Superior temporal gyrus (tissue), 1 donor: ENCODE measurements at regions not wholly inside any gene's neighbourhood (a gene's known extent, or its start where the extent isn't known, plus 50 kb on each side); places are given as distances from the start of the nearest gene placed in this dataset.
"Not testable (repeated sequence)": the region's sequence is repeated elsewhere in the genome, so short reads cannot be mapped to it uniquely, and the experiment has no call there.

ENCODE experiments used
- DNase-seq: peaks from one replicate; pipeline ENCODE4 v3.0.0-alpha.2; 2016; ENCODE audit errors: extremely low spot score

DNA sequence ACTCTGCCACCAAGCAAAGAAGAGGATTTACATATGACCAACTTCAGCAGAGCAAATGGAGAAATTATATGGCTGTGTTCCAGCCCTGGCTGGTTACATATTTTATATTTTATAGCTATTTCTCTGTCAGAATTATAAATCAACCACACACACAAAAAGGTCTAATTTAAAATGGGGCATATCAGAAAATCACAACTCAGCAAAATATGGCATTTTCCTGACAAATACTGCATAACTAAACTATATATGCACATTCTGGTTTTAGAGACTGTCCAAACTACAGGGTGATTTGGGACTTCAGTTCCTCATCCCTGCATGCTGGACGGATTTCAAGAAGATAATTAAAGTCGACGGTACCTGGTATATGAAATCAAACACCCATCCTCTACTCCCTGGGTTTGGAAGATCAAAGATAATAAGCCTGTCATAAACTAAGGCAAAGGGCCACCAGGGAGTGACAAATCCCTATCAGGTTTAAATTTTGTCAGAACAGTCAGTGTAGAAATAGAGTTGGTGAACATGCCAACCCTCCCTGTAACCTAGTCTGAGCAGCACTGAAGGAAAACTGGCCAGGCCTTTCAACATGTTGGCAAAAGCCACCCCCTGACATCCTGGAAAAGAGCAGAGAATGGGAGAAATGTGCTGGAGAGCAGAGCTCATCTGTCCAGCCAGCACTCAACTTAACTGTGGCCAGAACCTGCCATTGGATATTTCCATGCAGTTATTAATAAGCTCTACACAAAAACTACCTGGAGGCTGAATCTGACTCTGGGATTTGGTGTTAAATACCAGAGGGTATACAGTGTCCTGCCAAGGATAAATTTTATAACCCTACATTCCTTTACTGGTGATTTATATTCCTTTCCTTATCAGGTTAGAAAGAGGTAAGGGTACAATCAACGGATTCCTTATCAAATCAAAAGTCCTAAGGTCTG is 235.7 kb downstream of the ENC1 start:
- peak; percentile 7 for DNase-seq

DNA sequence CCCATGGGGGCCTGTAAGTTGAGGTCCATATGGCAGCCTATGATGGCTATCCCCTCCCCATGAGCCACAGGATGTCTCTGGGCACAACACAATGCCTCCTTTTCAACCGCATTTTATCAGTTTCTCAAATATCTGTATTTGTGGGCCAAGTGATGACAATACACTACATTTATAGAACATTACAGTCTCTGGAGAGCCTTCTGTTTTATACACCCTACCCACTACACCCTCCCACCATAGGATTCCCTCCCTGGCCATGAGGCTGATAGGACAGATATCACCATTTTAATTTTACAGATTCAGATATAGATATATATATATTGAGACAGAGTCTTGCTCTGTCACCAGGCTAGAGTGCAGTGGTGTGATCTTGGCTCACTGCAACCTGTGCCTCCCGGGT is 236.8 kb downstream of the ENC1 start:
- no peak for DNase-seq

DNA sequence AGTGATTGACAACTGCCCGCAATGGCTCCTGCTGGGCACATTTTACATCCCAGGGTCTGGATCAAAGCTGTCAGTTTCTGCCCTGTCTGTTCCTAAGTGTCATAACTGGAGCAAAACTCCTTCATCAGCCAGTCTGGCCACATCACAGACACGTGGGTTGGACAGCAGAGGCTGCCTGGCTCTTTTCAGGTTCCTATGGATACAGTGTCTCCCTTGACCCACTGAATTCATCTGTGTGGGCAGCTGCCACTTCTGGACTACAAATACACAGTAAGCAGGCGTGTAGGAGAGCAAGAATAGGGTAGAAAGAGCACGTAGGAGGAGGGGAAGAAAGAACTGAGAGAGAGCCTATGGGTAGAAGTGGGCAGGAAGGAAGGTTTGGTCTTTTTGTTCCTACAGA is 238.0 kb downstream of the ENC1 start:
- DNase-seq, result peak; percentile 62

DNA sequence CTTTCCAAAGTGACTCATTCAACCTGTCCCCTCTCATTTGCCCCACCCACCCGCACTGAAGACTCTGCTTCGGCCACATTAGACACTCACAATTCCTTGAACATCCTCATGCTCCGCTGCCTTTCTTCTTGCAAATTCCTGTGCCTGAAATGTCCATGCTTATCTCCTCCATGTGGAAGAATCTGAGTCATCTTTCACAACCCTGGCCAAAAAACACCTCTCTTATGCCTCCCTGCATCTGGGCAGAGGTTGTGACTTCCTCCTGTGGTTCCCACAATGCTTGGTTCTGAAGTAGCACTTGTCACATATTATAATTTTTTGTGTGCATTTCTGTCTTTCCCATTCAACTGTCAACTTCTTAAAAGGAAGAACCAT is 238.6 kb downstream of the ENC1 start:
- no peak for DNase-seq

DNA sequence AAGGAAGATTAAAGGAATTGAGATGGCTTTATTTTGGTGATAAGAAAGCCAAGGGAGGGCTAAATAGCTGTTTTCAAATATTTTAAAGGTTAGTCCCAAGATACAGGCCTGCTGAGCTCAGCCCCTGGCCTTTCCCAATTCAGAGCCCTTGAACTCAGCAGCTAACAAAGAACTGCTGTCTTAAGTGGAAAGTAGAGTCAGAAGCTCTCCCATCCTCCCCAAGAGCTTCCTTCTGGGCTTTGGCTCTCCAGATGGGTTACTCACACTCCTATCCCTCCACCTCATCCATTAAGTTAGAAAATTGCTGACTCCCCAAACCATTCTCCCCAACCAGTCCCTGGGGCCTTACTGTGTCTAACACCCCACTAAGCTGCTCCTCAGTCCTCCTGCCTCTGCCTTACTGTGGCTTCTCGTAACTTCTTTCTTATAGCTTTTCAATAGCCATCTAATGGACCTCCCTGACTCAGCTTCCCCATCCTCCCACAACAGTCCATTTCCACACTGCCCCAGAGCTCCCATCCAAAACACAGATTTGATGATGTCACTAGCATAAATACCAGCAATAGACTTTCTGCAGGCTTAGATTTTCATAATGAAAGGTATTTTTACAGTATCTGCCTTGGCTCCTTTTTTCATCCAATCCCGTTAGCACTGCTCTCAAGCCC is 239.1 kb downstream of the ENC1 start:
- no peak for DNase-seq

DNA sequence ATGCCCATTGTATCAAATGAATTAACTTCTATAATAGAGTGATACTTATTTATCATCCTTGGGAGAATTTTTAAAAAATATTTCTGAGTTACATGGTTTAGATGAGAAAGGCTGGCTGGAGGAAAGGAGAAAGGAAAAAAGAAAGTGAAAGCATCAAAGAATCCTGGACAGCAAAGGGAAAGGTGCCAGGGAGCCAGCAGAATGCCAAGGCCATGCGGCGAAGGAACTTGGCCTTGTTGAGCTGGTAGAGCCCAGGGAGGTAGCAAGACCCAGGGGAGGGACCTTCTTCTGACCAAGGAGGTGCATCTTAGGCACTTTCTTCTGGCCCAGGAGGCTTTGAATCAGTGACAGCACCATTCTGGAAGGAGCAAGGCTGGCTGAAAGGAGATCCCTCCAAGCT is 240.5 kb downstream of the ENC1 start:
- DNase-seq, result no peak

DNA sequence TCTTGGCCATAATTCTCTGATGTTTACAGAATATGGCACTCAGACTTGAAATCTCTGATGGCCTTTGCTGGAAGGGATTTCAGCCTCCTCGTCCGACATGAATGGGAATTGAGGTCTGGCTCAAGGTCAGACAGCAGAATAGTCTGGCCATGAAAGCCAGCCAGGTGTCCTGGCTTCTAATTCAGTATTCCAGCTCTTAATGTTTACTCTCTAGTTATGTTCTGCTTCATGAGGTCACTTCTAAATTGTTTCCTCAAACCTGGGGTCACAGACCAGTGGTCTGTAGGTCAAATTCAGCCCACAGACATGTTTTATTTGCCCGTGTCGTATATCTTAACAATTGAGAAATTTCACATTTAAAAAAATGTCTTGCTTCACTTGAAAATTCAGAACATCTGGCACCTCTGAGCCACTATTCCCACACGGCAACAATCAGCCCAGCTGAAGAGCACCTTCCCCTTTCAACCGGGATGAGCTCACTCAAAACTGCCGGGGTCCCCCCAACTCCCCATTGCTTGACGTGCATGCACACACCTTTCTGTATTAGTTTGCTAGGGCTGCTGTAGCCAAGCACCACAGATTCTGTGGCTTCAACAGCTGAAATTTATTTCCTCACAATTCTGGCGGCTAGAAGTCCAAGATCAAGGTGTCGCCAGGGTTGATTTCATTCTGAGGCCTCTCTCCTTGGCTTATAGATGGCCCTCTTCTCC is 243.5 kb downstream of the ENC1 start:
- no peak for DNase-seq

DNA sequence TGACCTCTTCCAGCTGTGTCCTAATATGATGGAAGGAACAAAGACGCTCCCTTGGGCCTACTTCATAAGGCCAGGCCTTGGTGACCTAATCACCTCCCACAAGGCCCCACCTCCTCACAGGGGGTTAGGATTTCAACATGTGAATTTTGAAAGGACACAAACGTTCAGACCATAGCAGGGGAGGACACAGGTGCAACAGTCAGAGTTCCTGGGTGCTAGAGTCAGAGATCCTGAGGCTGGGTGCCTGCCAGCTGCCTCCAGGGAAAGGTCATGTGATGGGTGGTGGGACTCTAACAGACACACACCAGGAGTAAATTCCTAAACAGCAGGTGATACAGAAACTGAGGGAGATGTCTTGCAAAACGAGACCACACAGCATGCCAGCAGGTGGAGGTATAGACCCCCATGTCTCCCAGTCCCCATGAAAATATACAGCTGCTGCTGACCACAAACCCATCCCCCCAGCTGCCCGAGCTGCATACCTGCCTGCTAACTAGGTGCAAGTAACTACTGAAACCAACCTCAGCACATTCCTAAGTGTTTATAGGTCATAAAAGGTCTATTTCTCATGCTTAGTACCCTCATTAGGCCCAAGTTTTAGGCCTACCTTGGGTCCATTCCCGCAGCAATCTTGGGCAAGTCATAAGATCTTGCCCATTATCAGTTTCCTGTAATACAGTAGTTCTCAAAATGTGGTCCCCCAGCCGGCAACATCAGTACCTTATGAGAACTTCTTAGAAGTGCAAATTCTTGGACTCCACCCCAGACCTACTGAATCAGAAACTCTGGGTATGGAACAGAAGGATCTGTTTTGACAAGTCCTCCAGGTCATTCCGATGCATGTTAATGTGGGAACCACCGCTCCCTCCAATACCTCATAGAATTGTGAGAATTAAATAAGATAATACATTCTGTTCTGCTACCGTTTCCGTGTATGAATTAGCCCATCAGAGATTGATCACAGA is 245.3 kb downstream of the ENC1 start:
- no peak for DNase-seq

DNA sequence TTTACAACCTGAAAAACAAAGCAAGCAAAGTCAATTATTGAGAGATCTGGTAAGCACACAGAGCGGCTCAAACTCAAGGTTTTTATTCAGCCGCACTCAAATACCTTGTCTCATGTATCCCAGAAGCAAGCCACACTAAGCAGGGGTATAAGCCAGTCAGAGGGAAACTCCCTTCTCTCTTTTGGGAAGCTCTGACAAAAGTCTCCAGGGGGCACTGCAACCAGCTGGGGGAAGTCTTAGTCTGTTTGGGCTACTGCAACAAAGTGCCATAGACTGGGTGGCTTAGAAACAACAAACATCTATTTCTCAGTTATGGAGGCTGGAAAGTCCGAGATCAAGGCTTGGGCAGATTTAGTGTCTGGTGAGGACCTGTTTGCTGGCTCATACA is 246.0 kb downstream of the ENC1 start:
- DNase-seq, result no peak

DNA sequence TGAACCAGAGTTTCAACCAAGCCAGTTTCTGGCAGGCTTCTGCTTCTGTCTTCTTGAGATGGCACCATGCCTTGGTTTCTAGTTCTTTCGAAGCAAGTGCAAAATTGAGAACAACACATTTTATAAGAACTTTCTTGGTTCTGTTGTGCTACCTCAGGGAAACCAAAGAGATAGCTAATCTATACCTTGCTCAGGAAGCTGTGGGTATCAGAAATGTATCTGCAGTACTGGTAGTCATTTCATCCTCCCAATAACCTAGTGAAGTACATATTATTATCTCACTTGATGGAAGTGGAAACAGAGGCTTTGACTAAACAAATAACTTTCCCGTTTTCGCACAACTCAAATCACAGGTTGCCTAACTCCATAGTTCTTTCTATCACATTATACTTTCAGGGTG is 246.6 kb downstream of the ENC1 start:
- no peak for DNase-seq

DNA sequence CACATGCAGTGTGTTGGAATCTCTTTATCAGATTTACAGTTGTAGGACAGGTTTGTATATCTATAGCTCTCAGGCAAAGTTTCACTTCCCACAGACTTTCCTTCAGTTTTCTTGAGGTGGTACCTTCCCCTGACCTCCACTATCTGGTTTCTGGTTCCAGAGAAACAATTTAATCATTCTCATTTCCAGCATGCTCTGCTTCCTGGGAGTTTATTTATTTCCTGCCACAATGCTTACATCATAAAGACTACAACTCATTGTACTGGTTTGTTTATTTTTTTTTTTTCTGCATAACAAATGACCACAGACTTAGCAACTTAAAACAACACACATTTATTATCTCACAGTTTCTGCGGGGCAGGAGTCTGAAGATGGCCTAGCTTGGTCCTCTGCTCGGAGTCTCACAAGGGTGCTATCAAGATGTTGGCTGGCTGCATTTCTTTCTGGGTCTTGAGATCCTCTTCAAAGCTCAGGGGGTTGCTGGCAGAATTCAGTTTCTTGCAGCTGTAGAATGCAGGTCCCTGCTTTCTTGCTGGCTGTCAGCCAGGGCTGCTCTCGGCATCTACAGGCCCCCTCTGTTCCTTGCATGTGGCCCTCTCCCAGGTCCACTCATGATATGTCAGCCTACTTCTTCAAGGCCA is 247.7 kb downstream of the ENC1 start:
- no peak for DNase-seq

DNA sequence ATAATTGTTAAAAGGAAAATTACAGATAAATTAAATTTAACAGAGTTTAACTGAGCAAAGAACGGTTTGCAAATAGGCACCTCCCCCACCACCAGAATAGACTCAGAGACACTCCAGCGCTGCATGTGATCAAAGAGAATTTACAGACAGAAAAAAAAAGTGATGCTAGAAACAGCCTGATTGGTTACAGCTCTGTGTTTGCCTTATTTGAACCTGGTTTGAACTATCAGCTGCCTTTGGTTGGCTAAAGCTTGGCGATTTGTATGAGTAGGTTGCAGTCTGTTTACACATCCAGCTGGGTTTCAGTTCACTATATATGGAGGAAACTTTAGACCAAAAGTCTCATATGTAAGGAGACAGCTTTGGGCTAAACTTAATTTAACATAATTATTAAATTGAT is 249.1 kb downstream of the ENC1 start:
- DNase-seq, result peak; percentile 7

DNA sequence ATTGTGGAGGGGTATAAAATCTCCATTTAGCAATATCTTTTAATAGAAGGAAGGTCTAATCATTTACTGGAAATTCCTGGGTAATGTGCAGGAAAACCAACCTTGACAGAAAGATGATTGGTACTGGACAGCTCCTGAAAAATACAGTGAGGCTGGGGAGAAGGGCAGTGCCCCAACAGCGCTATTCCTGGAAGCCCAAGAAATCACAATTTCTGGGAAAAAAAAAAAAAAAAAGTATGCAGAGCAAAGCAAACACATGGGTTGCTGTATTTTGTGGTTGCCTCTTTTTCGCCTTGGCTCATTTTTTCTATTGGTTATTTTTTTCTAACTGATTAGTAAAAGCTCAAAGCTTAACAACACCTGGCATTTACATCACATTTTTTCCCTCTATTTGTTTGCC is 249.7 kb downstream of the ENC1 start:
- no peak for DNase-seq

DNA sequence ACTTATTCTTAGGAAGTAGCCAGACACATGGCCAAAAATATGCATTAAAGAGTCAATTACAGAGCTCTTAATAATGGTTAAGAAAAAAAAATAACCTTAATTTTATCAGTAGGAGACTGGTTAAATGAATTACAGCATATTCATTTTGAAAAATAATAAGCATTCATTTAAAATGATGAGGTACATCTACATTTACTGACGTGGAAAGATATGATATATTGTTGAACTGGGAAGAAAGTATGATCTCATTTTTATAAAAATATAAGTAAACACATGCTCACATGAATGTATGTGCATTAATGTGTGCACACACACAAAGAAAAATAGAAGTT is 250.3 kb downstream of the ENC1 start:
- no peak for DNase-seq

DNA sequence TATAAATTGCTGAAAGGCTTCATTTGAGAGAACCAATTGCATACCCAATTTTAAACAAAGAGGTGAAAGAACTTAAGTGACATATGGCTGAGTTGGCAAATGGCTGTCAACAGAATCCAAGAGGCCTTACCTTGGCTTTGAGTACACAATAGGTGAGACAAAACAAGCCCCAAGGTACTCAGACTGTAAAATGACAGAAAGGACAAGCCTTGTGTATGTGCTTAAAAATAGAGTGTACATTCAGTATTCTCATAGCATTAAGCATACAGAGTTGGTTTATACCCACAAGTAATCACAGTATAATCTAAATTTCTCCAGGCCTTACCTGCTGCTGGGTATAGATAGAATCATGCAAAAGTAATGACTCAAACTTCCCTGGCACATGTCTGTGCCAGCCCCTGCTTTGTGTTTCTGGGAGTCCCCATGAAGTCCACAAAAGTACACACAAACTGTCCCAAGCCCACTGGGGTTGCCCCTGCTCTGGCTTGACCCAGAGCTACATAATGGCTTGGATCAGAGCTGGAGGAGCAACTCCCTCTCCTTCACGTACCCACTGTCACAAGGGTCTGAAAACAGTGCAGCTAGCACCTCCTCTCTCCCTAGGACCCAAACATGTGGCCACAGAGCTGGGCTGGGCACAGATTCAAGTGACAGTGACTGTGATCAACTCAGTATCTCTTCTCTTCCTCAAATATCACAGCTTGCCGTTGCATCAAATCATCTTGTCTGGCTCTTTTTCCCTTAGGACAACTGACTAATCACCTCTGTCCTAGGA is 250.8 kb downstream of the ENC1 start:
- peak; percentile 9 for DNase-seq

DNA sequence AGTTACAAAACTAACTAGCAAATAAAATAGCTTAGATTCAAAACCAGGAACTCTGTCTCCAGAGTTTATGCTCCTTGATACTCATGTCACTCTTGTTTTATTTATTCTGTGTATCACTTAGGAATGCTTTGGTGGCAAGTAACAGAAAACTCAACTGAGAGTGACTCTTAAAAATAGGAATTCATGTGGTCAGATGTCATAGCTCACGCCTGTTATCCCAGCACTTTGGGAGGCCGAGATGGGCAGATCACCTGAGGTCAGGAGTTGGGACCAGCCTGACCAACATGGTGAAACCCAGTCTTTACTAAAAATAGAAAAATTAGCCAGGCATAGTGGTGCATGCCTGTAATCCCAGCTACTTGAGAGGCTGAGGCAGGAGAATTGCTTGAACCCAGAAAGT is 252.1 kb downstream of the ENC1 start:
- not testable (repeated sequence) for DNase-seq

DNA sequence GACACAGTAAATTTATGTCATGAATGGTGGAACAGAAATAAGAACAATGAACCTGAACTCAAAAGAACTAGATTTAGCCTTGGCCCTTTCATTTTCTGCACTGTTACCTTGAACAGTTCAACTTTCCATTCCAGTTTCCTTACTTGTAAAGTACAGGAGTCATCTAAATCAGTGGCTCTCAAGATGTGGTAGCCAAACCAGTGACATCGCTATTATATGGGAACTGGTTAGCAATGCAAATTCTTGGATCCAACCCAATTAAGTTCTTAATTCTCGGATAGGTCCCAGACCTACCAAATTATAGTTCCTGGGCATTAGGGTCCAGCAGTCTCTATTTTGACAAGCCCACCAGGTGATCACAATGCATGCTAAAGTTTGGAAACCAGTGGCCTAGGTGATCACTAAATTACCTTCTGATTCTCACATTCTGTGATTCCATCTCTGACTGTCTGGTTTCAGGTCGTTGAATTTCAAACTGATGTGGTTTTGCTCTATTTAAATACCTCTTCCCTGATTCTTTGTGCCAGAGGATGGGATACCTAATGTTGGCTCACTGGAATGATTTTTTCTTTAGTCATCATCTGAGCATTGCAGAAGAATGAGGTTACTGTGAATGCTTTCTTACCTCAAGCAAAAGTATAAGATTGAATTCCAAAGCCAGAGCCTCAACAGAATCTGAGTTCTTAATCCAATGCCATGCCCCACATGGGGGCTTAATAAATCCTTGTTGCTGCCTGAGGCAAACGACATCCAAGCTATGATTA is 253.8 kb downstream of the ENC1 start:
- no peak for DNase-seq

DNA sequence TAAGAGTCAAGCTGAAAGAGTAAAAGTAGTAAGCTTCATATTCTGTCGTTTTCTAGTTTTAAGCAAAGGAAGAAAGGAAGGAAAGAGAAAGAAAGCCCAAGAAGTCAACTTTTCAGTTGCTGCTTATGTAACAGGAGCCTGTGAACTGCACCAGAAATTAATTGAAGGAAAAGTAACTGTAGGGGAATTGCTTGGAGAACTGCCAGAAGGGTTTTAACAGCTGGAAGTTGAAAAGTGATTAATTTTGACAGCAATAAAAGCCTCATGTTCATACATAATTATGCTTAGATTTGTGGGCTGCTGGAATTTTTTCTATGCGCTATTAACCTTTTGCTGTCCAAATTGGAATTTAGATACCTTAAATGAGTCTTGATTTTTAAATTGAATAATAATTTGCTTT is 255.7 kb downstream of the ENC1 start:
- DNase-seq, result no peak

DNA sequence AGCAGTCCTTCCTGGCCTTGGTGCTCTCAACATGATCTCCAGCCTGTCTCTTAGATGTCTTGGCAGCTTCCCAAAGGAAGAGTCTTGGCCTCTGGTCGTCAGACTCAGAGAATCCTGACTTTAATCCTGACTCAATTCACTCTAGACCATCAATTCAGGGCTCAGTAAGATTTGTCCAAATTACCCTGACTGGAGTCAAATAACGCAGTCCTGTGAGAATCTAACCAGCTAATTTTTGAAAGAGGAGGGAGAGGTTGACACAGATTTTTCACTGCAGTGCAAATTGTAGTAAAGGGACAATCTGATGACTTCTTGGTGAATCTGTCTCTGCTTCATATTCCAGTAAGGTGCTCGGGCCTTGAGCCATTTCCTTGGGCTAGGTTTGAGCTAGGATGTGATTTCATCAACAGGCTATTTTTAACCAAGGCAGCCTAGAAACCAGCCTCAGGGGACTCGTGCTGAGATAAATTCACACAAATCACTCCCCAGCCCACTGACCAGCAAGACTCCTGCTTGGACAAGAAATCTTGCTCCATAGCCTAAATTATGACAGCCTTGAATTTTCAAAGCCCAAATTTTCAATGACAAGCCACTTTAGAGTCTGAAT is 257.4 kb downstream of the ENC1 start:
- peak; percentile 35 for DNase-seq
